GM19438 (cell line): ENCODE measurements at regions not wholly inside any gene's neighbourhood (a gene's known extent, or its start where the extent isn't known, plus 50 kb on each side); places are given as distances from the start of the nearest gene placed in this dataset.
"Not testable (repeated sequence)": the region's sequence is repeated elsewhere in the genome, so short reads cannot be mapped to it uniquely, and the experiment has no call there.

ENCODE experiments used
- ATAC-seq: cut with Tn5 transposase; IDR thresholded peaks from one replicate; pipeline ENCODE4 v1.9.1; 2021; ENCODE audit warnings: low read depth; ENCODE audit not compliant: unreplicated experiment

GRCh38 chr6:11891547-11891946 is 112.9 kb upstream of the ADTRP start:
- no peak for ATAC-seq

GRCh38 chr6:11890849-11891248 is 112.2 kb upstream of the ADTRP start:
- no peak for ATAC-seq

GRCh38 chr6:11890209-11890608 is 111.6 kb upstream of the ADTRP start:
- no peak for ATAC-seq

- ATAC-seq, result no peak
Observed at GRCh38 chr6:11889572-11889971, 111.0 kb upstream of the ADTRP start.

GRCh38 chr6:11888727-11889126 is 110.1 kb upstream of the ADTRP start:
- ATAC-seq, result no peak

GRCh38 chr6:11885159-11885558 is 106.6 kb upstream of the ADTRP start:
- ATAC-seq, result no peak

GRCh38 chr6:11883471-11883870 is 104.9 kb upstream of the ADTRP start:
- not testable (repeated sequence) for ATAC-seq

GRCh38 chr6:11880156-11880555 is 101.6 kb upstream of the ADTRP start:
- not testable (repeated sequence) for ATAC-seq

- ATAC-seq, result no peak
Observed at GRCh38 chr6:11878735-11879134, 100.1 kb upstream of the ADTRP start.

- no peak for ATAC-seq
Observed at GRCh38 chr6:11878029-11878428, 99.4 kb upstream of the ADTRP start.

GRCh38 chr6:11876934-11877433 is 98.4 kb upstream of the ADTRP start:
- peak; percentile 79 for ATAC-seq

- no peak for ATAC-seq
Observed at GRCh38 chr6:11875325-11876109, 96.9 kb upstream of the ADTRP start.

GRCh38 chr6:11869672-11870340 is 91.2 kb upstream of the ADTRP start:
- no peak for ATAC-seq

- ATAC-seq, result no peak
Observed at GRCh38 chr6:11868392-11868791, 89.8 kb upstream of the ADTRP start.

GRCh38 chr6:11865680-11866300 is 87.2 kb upstream of the ADTRP start:
- ATAC-seq, result no peak

GRCh38 chr6:11858439-11858838 is 79.8 kb upstream of the ADTRP start:
- ATAC-seq, result no peak

- no peak for ATAC-seq
Observed at GRCh38 chr6:11855743-11856142, 77.1 kb upstream of the ADTRP start.

GRCh38 chr6:11854408-11855165 is 76.0 kb upstream of the ADTRP start:
- ATAC-seq, result no peak

- no peak for ATAC-seq
Observed at GRCh38 chr6:11853678-11854407, 75.2 kb upstream of the ADTRP start.

- ATAC-seq, result no peak
Observed at GRCh38 chr6:11852061-11852651, 73.6 kb upstream of the ADTRP start.
